ENCODE measurements at regions not wholly inside any gene's neighbourhood (a gene's known extent, or its start where the extent isn't known, plus 50 kb on each side); places are given as distances from the start of the nearest gene placed in this dataset.

DNA sequence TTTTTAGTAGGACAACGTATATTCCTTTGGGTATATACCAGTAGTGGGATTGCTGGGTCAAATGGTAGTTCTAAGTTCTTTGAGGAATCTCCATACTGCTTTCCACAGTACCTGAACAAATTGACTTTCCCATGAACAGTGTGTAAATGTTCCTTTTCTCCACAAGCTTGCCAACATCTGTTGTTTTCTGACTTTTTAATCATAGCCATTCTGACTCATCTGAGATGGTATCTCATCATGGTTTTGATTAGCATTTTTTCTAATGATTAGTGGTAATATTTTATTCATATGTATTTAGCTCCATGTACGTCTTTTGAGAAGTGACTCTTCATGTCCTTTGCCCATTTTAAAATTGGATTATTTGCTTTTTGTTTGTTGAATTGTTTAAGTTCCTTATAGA, 58.4 kb upstream of the CERS6 start:
- Mint-ChIP-seq H3K9me3 (peaks cover 0 to 8% (median 0%) of the 10 kb centered on the region in 9 donors), H3K36me3 (peaks cover 0 to 5% (median 0%) of the 10 kb centered on the region in 3 donors), H3K27ac (no peak overlapping the region), H3K4me3 (no peak overlapping the region), H3K27me3 (no peaks in the 10 kb centered on the region), H3K4me1 (peaks cover 0 to 3% (median 0%) of the 10 kb centered on the region in 4 donors)
- DNase-seq (no peak), ATAC-seq (no peak)
- POLR2A ChIA-PET: no interaction called here

DNA sequence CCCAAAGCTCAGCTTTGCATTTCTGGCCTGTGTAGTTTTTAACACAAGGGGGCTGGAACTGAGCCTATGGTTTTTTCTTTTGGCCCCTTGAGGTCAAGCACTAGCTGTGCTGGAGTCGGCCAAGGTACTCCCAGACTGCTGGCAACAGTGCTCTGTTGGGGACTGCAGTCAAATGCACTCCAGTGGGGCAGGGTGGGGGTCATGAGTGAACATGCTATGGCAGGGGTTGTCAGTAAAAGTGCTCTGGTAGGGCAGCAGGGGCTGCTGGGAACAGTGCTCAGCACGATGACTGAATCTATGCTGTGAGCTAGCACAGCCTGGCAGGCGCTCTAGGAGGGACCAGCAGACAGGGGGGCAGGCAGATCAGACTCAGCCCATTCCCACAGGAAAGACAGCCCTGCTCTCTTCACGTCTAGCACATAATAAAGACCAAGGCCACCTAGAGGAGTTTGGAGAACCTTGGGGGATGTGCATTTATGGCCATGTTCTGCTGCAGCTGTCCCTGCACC, 55.0 kb upstream of the CERS6 start:
- DNase-seq (no peak), ATAC-seq (no peak)
- peaks cover 9 to 13% (median 13%) of the 10 kb centered on the region in 4 donors for H3K4me1 Mint-ChIP-seq
- peaks cover 0 to 5% (median 0%) of the 10 kb centered on the region in 3 donors for H3K36me3 Mint-ChIP-seq
- POLR2A ChIA-PET: no interaction called here
- peaks cover 0 to 8% (median 0%) of the 10 kb centered on the region in 9 donors for H3K9me3 Mint-ChIP-seq
- no peak overlapping the region for H3K27ac Mint-ChIP-seq
- peaks cover 0 to 1% (median 0%) of the 10 kb centered on the region in 5 donors for H3K27me3 Mint-ChIP-seq
- H3K4me3 Mint-ChIP-seq: no peak overlapping the region

DNA sequence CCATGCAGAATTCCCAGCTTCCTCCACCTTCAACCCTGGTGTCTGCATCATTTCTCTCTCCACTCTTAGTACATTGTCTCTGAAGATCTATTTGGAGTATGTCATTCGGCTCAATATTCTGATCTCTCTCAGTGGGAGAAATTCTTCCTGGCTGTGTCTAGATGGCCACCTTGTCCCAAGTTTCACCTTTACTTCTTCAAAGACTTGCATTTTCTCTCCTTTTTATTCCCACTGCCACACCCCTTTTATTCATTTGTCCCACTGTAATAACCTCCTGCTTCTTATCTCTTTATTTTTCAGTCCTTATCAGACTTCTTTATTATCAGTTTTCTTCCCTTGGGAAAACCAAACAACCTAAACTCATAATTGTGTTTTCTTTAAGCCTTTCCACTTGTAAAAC, 54.3 kb upstream of the CERS6 start:
- Mint-ChIP-seq H3K4me3 (no peak overlapping the region), H3K4me1 (peaks cover 9 to 13% (median 13%) of the 10 kb centered on the region in 4 donors), H3K27ac (peak overlapping the region in 1 of 10 donors; percentile 38), H3K9me3 (peaks cover 0 to 8% (median 0%) of the 10 kb centered on the region in 9 donors), H3K36me3 (peaks cover 0 to 5% (median 0%) of the 10 kb centered on the region in 3 donors), H3K27me3 (peaks cover 0 to 1% (median 0%) of the 10 kb centered on the region in 5 donors)
- ATAC-seq (no peak), DNase-seq (no peak)
- POLR2A ChIA-PET: no interaction called here

DNA sequence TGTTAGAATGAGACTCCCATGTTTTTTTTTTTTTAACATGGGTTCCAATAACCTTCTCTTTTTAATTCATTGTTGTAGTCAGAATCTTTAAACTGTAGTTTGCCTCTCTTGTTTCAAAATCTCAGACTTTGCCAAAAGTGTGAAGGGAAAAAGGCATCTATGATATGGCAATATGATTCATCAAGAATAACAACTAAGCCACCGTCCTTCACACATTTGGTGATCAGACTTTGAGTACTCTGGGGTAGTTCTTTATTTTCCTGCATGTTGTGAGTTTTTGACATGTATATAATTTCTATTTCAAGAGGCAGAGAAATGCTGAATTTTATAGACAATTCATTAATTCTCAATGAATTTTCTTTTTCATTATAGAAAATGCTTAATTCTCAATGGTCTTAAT, 53.5 kb upstream of the CERS6 start:
- Mint-ChIP-seq H3K36me3 (peaks cover 0 to 5% (median 0%) of the 10 kb centered on the region in 3 donors), H3K9me3 (peaks cover 0 to 11% (median 3%) of the 10 kb centered on the region in 9 donors), H3K4me3 (no peak overlapping the region), H3K4me1 (peaks cover 9 to 13% (median 13%) of the 10 kb centered on the region in 4 donors), H3K27ac (no peak overlapping the region), H3K27me3 (peaks cover 0 to 1% (median 0%) of the 10 kb centered on the region in 5 donors)
- no peak for DNase-seq
- POLR2A ChIA-PET: interaction anchor here (1.9 kb wide), 1 partner anchor 53 kb away, joined by 5 read pairs; the partner anchor contains the start of gene CERS6
- no peak for ATAC-seq

DNA sequence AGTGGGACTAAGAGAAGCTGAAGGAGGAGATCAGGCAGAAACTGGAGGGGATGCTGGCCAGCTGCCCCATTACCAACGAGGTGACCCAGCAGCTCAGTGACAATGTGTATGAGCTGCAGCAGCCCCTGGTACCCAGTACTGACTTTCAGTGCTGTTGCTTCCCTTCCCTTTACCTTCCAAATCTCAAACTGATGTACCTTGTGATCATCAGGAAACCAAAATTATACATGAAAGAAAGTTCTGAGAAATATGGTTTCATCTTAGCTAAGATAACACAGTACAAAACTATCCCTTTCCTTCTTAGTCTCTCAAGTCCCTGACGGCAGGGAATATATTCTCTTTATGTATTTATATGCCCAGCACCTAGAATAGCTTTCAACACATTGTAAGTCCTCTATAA, 52.3 kb upstream of the CERS6 start:
- POLR2A ChIA-PET: interaction anchor here (1.9 kb wide), 1 partner anchor 52 kb away, joined by 5 read pairs; the partner anchor contains the start of gene CERS6
- Mint-ChIP-seq H3K4me3 (peak overlapping the region in 1 of 10 donors; percentile 15), H3K36me3 (peaks cover 0 to 11% (median 0%) of the 10 kb centered on the region in 3 donors), H3K9me3 (peaks cover 0 to 22% (median 8%) of the 10 kb centered on the region in 9 donors), H3K27ac (no peak overlapping the region), H3K27me3 (peaks cover 0 to 1% (median 0%) of the 10 kb centered on the region in 5 donors), H3K4me1 (peaks cover 9 to 13% (median 13%) of the 10 kb centered on the region in 4 donors)
- DNase-seq: peak in 3 of 10 donors; percentile 2 to 18 (median 2)
- ATAC-seq: peak in 1 of 2 donors; percentile 50

GRCh38 chr2:168404764-168405163, 51.3 kb upstream of the CERS6 start:
- H3K9me3 Mint-ChIP-seq: peaks cover 0 to 22% (median 7%) of the 10 kb centered on the region in 9 donors
- no peak overlapping the region for H3K27ac Mint-ChIP-seq
- ATAC-seq (no peak), DNase-seq (no peak)
- H3K36me3 Mint-ChIP-seq: peaks cover 0 to 8% (median 0%) of the 10 kb centered on the region in 3 donors
- no peak overlapping the region for H3K4me3 Mint-ChIP-seq
- peaks cover 9 to 13% (median 13%) of the 10 kb centered on the region in 4 donors for H3K4me1 Mint-ChIP-seq
- H3K27me3 Mint-ChIP-seq: peaks cover 0 to 1% (median 0%) of the 10 kb centered on the region in 5 donors
- POLR2A ChIA-PET: interaction anchor here (1.4 to 1.8 kb wide), 2 partner anchors 12 to 21 kb away, joined by 3 to 4 read pairs; no protein-coding TSS in a partner anchor

Data from naive thymus-derived CD8-positive, alpha-beta T cell (primary cell).